ENCODE measurements at regions not wholly inside any gene's neighbourhood (a gene's known extent, or its start where the extent isn't known, plus 50 kb on each side); places are given as distances from the start of the nearest gene placed in this dataset.

DNA sequence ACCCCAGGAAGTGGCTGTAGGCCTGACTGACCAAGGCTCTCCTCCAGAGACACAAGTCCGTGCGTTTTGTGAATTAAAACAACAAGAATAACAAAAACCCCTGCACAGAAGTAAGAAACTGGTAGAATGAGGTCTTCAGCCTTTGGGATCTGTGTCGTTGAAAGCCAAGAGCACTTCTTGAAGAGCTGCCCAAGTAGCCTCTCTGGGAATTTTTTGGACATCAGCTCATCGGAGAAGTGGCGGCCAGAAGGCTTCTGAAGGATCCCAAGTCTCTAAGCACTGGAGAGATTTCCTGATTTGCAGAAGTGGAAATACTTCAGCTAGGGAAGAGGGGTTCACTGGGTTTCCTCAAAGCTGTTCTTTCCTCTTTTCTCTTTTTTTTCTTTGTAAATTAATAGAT, 100.4 kb upstream of the ZNF536 start:
- DNase-seq (ENCODE audit: low read depth): no peak
- TF ChIP-seq, protein P1, sequence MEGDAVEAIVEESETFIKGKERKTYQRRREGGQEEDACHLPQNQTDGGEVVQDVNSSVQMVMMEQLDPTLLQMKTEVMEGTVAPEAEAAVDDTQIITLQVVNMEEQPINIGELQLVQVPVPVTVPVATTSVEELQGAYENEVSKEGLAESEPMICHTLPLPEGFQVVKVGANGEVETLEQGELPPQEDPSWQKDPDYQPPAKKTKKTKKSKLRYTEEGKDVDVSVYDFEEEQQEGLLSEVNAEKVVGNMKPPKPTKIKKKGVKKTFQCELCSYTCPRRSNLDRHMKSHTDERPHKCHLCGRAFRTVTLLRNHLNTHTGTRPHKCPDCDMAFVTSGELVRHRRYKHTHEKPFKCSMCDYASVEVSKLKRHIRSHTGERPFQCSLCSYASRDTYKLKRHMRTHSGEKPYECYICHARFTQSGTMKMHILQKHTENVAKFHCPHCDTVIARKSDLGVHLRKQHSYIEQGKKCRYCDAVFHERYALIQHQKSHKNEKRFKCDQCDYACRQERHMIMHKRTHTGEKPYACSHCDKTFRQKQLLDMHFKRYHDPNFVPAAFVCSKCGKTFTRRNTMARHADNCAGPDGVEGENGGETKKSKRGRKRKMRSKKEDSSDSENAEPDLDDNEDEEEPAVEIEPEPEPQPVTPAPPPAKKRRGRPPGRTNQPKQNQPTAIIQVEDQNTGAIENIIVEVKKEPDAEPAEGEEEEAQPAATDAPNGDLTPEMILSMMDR (IDR thresholded peaks at IDR 0.05; ENCODE audit: insufficient read depth, low read length, severe bottlenecking): no peak
- FAIRE-seq: no peak

DNA sequence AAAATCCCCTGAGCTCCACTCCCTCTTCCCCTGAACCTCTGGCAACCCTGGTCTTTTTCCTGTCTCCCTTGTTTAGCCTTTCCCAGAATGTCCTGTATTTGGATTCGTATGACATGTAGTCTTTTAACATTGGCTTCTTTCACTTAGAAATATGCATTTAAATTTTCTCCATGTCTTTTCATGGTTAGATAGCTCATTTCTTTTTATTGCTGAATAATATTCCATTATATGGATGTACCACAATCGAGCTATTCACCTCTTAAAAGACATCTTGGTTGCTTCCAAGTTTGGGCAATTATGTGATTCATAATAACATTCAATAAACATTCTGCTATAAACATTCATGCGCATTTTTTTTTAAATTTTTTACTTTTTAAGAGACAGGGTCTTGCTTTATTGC, 99.6 kb upstream of the ZNF536 start:
- Histone ChIP-seq H3K4me3 (ENCODE audit: low read depth, low read length) (no peak overlapping the region), H3K27me3 (ENCODE audit: control insufficient read depth, insufficient read depth, low read length) (no peaks in the 10 kb centered on the region), H3K36me3 (ENCODE audit: control insufficient read depth, insufficient read depth, low read length) (no peaks in the 10 kb centered on the region)
- TF ChIP-seq, protein P1 (IDR thresholded peaks at IDR 0.05; ENCODE audit: insufficient read depth, low read length, severe bottlenecking): no peak
- no peak for FAIRE-seq
- DNase-seq (ENCODE audit: low read depth): no peak

More for the DNA sequence above, 100.4 kb upstream of the ZNF536 start:
- H3K36me3 ChIP-seq (ENCODE audit: control insufficient read depth, insufficient read depth, low read length): no peaks in the 10 kb centered on the region
- H3K4me3 ChIP-seq (ENCODE audit: low read depth, low read length): no peak overlapping the region
- H3K27me3 ChIP-seq (ENCODE audit: control insufficient read depth, insufficient read depth, low read length): no peaks in the 10 kb centered on the region

DNA sequence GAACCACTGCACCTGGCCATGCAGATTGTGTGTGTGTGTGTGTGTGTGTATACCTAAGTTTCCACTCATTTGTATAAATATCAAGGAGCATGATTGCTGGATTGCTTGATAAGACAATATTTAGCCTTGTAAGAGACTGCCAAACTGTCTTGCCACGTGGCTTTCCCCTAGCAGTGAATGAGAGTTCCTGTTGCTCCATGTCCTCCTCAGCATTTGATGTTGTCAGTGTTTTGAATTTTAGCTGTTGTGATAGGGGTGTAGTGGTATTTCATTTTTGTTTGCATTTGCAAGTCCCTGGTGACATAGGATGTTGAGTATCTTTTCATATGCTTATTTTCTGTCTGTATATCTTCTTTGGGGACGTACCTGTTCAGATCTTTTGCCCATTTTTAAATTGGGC, 99.0 kb upstream of the ZNF536 start:
- H3K36me3 ChIP-seq (ENCODE audit: control insufficient read depth, insufficient read depth, low read length): no peaks in the 10 kb centered on the region
- TF ChIP-seq, protein P1 (IDR thresholded peaks at IDR 0.05; ENCODE audit: insufficient read depth, low read length, severe bottlenecking): no peak
- FAIRE-seq: no peak
- no peak overlapping the region for H3K4me3 ChIP-seq (ENCODE audit: low read depth, low read length)
- no peaks in the 10 kb centered on the region for H3K27me3 ChIP-seq (ENCODE audit: control insufficient read depth, insufficient read depth, low read length)
- DNase-seq (ENCODE audit: low read depth): no peak

DNA sequence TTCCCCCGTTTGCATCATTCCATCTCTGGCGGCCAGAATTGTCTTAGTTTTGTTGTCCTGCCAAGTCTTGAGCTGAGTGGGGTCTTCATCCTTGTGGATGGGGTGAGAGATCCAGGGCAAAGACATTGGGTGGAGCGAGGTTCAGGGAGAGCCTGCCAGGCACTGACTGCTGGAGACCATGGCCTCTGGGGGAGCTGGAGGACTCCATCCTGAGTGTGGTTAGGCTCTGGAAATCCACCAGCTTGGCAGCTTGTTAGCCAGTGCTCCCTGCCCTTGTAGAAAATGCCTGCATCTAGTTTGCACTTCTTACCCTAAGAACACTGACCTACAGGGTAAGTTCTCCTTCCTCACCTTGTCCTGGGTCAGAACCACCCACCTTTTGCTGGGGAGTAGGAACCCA, 97.2 kb upstream of the ZNF536 start:
- FAIRE-seq (no peak), DNase-seq (ENCODE audit: low read depth) (no peak)
- TF ChIP-seq, protein P1 (IDR thresholded peaks at IDR 0.05; ENCODE audit: insufficient read depth, low read length, severe bottlenecking): no peak
- Histone ChIP-seq H3K4me3 (ENCODE audit: low read depth, low read length) (no peak overlapping the region), H3K36me3 (ENCODE audit: control insufficient read depth, insufficient read depth, low read length) (no peaks in the 10 kb centered on the region), H3K27me3 (ENCODE audit: control insufficient read depth, insufficient read depth, low read length) (no peaks in the 10 kb centered on the region)

DNA sequence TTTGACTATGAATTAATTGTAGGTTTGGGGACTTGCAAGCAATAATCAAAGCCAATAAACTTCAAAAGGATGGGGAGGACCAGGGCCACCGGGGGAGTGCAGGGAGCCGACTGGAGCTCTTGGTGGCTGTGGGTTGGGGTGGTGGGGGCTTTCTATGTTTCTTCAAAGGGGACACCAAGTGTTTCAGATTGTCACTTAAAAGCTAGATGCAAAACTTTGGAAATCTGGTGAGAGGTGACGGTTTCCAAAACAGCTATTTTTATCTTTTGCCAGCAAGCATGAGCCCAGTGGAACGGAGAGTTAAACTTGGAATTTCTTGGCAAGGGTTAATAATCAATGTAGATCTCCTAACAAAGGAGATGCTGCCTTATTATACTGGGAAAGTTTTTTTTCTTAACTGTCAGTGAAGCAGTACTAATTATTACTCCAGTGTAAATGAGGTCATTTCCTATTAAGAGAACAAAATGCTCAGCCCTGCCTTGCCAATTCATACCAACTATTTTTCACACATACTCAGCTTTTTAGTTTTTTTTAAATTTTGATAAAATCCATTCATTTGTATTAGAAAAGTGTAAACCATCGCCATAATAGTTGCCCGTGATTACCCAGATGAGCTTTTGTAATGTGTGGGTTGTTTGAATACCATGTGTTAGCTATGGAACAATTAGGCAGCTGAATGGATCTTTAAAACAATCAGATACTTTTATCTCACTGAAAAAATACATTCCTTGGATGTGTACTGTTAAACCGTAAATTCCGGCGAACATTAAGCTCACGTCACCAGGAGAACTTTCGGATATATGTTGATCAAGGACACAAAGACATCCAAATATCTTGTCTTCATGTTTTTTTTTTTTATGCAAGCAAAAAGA, 95.9 kb upstream of the ZNF536 start:
- no peaks in the 10 kb centered on the region for H3K27me3 ChIP-seq (ENCODE audit: control insufficient read depth, insufficient read depth, low read length)
- H3K4me3 ChIP-seq (ENCODE audit: low read depth, low read length): no peak overlapping the region
- TF ChIP-seq, protein P1 (IDR thresholded peaks at IDR 0.05; ENCODE audit: insufficient read depth, low read length, severe bottlenecking): no peak
- DNase-seq (ENCODE audit: low read depth) (no peak), FAIRE-seq (no peak)
- H3K36me3 ChIP-seq (ENCODE audit: control insufficient read depth, insufficient read depth, low read length): no peaks in the 10 kb centered on the region

DNA sequence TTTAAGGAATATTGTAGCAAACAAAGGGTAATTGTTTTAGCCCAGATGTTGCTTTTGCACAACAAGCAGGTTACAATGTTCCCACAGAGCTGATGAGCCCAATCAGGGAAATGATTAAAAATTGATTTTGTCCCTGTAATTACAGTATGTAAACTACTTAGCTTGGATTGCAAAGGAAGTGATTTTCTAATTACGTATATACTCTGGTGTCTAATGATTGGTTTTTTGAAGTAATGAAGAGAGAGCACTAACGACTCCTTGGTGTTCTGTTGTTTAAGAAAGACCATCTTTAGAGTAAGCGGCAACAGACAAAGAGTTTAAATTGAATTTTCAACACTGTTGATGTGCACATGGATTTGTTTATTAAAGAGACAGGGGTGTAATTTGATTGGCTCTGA, 95.3 kb upstream of the ZNF536 start:
- no peak for DNase-seq (ENCODE audit: low read depth)
- TF ChIP-seq, protein P1 (IDR thresholded peaks at IDR 0.05; ENCODE audit: insufficient read depth, low read length, severe bottlenecking): no peak
- no peaks in the 10 kb centered on the region for H3K36me3 ChIP-seq (ENCODE audit: control insufficient read depth, insufficient read depth, low read length)
- no peak overlapping the region for H3K4me3 ChIP-seq (ENCODE audit: low read depth, low read length)
- H3K27me3 ChIP-seq (ENCODE audit: control insufficient read depth, insufficient read depth, low read length): no peaks in the 10 kb centered on the region
- no peak for FAIRE-seq

All from bronchial epithelial cell (primary cell).